HG03196 (cell line): ENCODE measurements at regions not wholly inside any gene's neighbourhood (a gene's known extent, or its start where the extent isn't known, plus 50 kb on each side); places are given as distances from the start of the nearest gene placed in this dataset.
"Not testable (repeated sequence)": the region's sequence is repeated elsewhere in the genome, so short reads cannot be mapped to it uniquely, and the experiment has no call there.

Experiments
- ATAC-seq: cut with Tn5 transposase; IDR thresholded peaks from one replicate; pipeline ENCODE4 v1.9.1; 2021; ENCODE audit not compliant: unreplicated experiment

DNA sequence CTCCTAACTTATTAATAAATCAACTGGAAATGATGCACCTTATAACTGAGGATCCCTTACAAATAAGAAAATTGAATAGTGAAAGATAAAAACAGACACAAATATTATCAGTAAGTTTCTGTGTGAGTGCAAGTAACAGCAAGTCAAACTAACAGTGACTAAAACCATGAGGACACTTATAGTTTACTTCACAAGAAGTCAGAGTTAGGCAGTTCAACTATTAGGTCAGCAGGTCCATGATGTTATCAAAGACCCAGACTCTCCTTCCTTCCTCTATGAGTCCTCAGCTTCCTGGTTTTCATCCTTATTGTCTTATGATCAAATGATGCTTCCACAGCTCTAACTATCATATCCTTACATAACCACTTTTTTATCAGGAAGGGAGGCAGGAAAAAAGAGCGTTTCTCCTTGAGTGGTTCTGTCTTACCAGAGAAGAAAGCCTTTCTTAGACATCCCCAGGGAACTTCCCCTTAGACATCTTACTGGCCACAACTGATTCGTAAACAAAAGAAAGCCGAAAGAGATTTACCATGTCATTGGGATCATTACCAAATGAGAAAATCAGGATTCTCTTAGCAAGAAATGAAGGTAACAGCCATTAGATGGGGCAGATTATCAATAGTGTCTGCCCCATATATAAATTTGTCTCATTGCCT, 114.3 kb upstream of the LRFN2 start:
- no peak for ATAC-seq

GRCh38 chr6:40700006-40700580, 112.9 kb upstream of the LRFN2 start:
- ATAC-seq = no peak

DNA sequence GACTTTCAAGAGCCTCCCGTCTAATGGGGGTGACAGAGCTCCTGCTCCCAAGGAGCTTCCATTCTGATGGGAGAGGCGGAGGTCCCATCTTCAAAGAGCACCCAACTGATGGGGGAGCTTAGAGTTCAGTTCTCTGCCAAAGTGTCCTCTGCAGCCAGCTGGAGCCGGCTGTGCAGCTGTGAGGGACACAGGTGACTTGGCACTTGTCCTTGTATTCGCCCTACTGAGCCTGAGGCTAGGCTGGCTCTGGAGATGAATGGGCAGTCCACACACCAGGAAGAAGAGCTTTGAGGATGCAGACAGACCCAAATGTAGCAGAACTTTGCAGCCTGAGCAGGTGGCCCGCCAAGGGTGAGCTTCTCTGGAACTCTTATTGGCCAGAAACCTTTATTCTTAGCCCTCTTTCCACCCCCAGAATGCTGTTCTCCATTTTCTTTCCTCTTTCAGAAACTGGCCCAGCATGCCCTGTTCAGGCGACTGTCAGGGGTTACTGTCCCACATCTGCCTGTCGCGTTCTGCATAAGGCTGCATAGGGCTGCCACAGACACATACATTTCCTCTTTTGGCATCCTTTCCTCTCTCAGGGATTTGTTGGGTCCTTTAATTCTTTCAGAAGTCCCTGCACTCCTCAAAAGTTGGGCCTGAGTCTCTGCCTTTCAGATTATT, 108.7 kb upstream of the LRFN2 start:
- ATAC-seq = no peak

DNA sequence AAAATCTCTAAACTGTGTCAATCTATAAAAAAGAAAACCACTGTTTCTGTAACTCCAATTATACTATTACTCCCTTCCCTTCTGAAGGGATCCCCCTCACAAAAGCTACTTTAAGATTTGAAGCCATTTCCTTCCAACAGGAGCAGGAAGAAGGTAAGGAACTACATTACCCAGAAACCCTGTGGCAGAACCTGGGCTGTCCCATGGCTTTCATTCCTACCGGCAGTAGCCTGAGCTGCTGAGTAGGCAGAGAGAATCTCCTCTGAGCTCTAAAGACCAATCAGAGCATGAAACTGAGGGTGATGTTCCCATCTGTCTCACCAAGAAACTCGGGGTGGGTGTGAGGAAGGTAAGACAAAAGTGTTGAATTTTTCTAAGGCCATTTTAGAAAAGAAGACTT, 108.0 kb upstream of the LRFN2 start:
- ATAC-seq = no peak

DNA sequence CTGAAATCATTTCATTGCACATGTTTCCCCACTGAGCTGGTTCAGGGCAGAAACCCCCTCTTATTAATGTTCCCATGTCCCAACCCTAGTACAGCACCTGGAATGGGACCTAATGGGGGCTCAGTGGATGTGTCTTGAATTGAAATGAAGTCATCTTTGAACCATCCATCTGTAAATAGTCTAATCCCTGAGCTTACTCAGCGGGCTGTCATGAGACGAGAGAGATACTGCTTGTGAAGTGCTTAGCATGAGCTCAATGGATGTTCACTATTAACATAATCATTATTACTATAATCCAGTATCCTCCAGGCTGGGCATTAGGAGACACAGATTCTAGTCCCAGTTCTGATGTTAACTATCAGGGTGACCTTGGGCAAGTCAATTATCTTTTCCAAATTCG, 106.6 kb upstream of the LRFN2 start:
- ATAC-seq = no peak

DNA sequence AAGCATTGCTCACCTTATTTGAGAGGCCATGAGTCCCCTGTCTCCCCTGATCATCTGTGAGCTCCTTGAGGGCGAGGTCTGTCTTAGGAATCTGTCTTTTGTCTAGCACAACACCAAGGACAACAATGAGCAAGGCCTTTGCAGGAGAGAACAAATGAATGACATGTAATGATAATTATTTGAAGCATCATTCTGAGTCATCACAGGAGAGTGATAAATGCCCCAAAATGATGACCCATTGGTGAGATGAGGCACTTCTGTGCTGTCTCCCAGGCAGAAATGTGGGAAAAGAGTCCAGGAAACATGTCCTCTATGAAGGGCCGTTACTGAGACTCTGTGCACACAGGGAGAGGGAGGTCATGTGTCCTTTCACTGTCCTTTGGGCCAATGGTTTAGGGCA, 105.2 kb upstream of the LRFN2 start:
- ATAC-seq = no peak

DNA sequence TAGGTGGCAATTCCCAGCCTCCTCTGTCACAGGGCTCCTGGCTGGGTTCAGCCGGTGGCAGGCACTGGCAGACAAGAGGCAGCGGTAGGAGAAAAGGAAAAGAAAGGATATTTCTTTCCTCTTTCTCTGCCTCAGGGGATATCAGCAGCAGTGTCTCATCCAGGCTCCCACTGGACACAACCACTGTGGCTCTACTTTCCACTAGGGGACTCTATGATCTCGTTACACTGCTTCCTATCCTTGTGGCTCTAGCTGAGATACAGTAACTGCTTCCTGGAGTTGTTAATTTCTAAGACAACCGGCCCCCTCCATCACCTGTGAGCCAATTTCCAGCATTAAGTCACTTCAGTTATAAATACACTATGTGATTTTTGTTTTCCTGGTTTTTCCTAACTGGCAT, 102.0 kb upstream of the LRFN2 start:
- no peak for ATAC-seq

DNA sequence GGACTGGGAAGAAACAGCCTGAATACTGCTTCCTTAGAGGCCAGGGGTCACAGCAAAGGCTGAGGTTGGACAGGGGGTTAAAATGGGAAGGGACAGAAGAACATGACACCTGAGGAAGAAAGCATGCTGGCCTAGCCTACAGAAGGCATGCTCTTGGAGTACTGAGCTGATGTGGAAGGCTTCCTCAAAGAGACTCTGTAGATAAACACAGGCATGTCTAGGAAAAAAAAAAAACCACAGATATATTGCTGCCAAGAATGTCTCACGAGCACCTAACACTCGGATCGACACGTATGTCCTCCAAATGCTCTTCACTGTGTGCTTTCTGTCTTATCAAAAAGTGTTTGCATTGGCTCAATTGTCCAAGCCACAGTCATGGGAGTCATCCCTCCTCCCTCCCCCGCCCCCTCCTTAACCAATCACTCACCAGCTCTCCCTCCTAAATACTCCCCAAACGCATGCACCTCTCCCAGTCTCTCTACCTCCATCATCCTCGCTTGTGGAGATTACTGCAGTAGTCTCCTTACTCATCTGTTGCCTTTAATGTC, 101.1 kb upstream of the LRFN2 start:
- no peak for ATAC-seq

DNA sequence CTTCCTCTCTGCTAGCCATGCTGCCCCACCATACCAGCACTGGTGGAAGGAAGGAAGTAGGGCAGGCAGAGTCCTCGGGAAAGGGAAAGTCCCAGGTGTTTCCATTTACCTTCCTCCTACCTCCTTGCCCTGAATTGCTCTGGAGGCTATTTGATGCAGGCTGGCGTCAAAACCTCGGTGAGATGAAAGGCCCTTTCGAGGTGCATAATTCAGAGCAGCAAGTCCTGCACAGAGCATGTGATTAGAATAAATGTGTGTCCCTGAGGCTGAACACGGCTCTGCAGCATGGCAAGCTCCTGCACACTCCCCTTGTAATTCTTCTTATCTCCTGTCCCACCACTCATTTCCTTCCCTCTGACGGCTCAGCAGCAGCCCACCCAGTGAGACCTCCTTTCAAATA, 98.7 kb upstream of the LRFN2 start:
- ATAC-seq = no peak

- no peak for ATAC-seq
Observed at GRCh38 chr6:40681622-40682021, 94.5 kb upstream of the LRFN2 start.

- no peak for ATAC-seq
Observed at GRCh38 chr6:40678941-40679340, 91.8 kb upstream of the LRFN2 start.

GRCh38 chr6:40674170-40674569, 87.0 kb upstream of the LRFN2 start:
- no peak for ATAC-seq

DNA sequence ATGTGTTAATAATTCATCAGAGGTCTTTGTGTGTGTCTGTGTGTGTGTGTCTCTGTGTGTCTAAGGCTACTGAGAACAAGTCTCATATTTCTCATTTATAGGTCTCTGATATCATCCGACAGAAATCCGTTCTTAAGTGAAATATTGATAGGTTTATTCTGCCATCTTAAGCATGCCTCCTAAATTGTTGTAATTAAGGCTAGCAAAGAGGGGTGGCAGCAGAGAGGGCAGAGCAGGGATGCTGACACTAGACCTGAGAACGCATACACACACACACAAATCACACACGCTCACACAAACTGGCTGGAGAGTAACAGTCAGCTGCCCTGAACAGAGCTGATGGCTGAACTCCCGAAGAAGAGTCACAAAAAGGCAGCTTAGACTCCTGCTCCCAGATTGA, 84.9 kb upstream of the LRFN2 start:
- ATAC-seq = no peak

DNA sequence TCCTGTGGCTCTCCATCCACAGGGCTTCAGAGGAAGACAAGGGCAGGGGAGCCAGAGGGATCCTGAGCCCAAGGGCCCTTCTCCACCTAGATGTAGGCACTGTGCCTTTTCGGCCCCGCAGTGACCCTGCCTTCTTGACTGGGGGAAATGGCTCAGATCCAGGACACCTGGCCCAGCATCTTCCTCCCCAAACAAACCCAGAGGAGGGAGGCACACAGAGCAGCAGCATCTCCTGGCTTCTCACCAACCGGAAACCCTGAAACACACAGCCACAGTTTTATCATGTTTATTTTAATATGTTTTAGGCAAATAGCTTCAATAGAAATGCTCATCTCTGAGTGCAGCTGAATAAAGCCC, 84.5 kb upstream of the LRFN2 start:
- ATAC-seq = no peak

- ATAC-seq = no peak
Observed at GRCh38 chr6:40671001-40671693, 84.0 kb upstream of the LRFN2 start.

- ATAC-seq = no peak
Observed at GRCh38 chr6:40669343-40669742, 82.2 kb upstream of the LRFN2 start.

- no peak for ATAC-seq
Observed at GRCh38 chr6:40668203-40668602, 81.0 kb upstream of the LRFN2 start.

DNA sequence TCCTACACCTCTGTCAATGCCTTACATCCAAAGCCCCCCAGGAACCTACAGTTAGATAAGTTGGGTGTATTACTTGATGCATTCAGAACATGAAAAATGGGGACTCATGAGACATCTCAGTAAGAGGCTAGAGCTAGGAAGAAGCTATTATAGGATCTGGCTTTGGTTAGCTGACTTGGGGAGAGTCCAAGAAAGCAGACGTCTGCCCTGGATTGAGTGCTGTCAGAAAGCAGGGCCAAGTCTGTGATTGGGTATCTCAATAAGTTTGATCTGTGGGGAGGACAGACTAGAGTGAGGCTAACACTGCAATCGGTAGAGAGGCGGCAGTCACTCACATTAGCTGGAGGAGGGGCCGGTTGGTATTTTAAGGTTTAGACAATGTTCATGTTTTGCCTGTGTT, 79.4 kb upstream of the LRFN2 start:
- ATAC-seq = no peak

GRCh38 chr6:40661726-40662125, 74.6 kb upstream of the LRFN2 start:
- no peak for ATAC-seq

GRCh38 chr6:40656772-40657171, 69.6 kb upstream of the LRFN2 start:
- ATAC-seq = not testable (repeated sequence)

- no peak for ATAC-seq
Observed at GRCh38 chr6:40654828-40655227, 67.7 kb upstream of the LRFN2 start.

DNA sequence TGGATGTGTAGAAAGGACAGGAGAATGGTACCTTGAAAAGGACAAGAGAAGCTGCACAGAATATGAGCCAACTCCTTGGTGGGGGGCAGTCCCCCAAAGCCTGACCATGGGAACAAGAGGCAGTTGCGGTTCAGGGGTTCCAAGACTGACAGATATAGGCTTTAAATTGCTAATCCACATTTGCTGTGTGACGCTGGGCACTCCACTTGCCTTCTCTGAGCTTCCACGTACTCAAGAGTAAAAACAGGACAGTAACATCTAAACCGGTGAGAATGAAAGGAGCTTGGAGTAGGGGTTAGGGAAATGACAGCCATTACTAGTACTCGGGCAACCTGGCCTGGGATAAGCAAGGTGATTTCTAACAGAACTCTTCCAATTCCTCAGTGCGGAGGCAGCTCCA, 57.9 kb upstream of the LRFN2 start:
- no peak for ATAC-seq
